ENCODE measurements at regions not wholly inside any gene's neighbourhood (a gene's known extent, or its start where the extent isn't known, plus 50 kb on each side); places are given as distances from the start of the nearest gene placed in this dataset.

GRCh38 chr6:132998418-132998817 lies 184.0 kb downstream of the RPS12 start:
- no peak for ATAC-seq
- intact Hi-C loops (cut with DNase I) = no loop called here
- TF ChIP-seq CTCF (IDR thresholded peaks at IDR 0.05) = no peak
- no peak overlapping the region for H3K4me3 ChIP-seq
- H3K27ac ChIP-seq = no peak overlapping the region
- DNase-seq = no peak
- no peaks in the 10 kb centered on the region for H3K27me3 ChIP-seq
- H3K4me1 ChIP-seq = no peaks in the 10 kb centered on the region
- no peaks in the 10 kb centered on the region for H3K36me3 ChIP-seq
- no peaks in the 10 kb centered on the region for H3K9me3 ChIP-seq

GRCh38 chr6:133001040-133001565 lies 186.7 kb downstream of the RPS12 start:
- Histone ChIP-seq H3K27me3 (no peaks in the 10 kb centered on the region), H3K4me3 (no peak overlapping the region), H3K4me1 (no peaks in the 10 kb centered on the region), H3K27ac (no peak overlapping the region), H3K36me3 (no peaks in the 10 kb centered on the region), H3K9me3 (no peaks in the 10 kb centered on the region)
- intact Hi-C loops (cut with DNase I) = no loop called here
- ATAC-seq (no peak), DNase-seq (no peak)
- TF ChIP-seq CTCF (IDR thresholded peaks at IDR 0.05) = no peak

GRCh38 chr6:133004304-133004884 lies 190.0 kb downstream of the RPS12 start:
- intact Hi-C loops (cut with DNase I) = no loop called here
- DNase-seq (no peak), ATAC-seq (no peak)
- Histone ChIP-seq H3K9me3 (no peaks in the 10 kb centered on the region), H3K36me3 (no peaks in the 10 kb centered on the region), H3K4me3 (no peak overlapping the region), H3K27ac (no peak overlapping the region), H3K27me3 (no peaks in the 10 kb centered on the region), H3K4me1 (no peaks in the 10 kb centered on the region)
- TF ChIP-seq CTCF (IDR thresholded peaks at IDR 0.05) = no peak

- Histone ChIP-seq H3K27ac (no peak overlapping the region), H3K9me3 (no peaks in the 10 kb centered on the region)
- intact Hi-C loops (cut with DNase I) = no loop called here
Measured at GRCh38 chr6:133012774-133013173, 198.4 kb downstream of the RPS12 start.

GRCh38 chr6:133016631-133017030 lies 202.3 kb downstream of the RPS12 start:
- Histone ChIP-seq H3K27ac (no peak overlapping the region), H3K4me1 (no peaks in the 10 kb centered on the region), H3K9me3 (peaks cover 0 to 3% of the 10 kb centered on the region in 2 donors), H3K36me3 (no peaks in the 10 kb centered on the region), H3K27me3 (no peaks in the 10 kb centered on the region), H3K4me3 (no peak overlapping the region)
- intact Hi-C loops (cut with DNase I) = no loop called here
- TF ChIP-seq CTCF (IDR thresholded peaks at IDR 0.05) = no peak
- peak in 2 of 4 donors; percentile 13 to 26 for DNase-seq
- no peak for ATAC-seq

More at GRCh38 chr6:133012774-133013173, 198.4 kb downstream of the RPS12 start:
- no peaks in the 10 kb centered on the region for H3K36me3 ChIP-seq
- no peaks in the 10 kb centered on the region for H3K4me1 ChIP-seq
- no peaks in the 10 kb centered on the region for H3K27me3 ChIP-seq
- H3K4me3 ChIP-seq = no peak overlapping the region
- no peak for DNase-seq
- ATAC-seq = no peak
- no peak for TF ChIP-seq CTCF (IDR thresholded peaks at IDR 0.05)
